ENCODE measurements at regions not wholly inside any gene's neighbourhood (a gene's known extent, or its start where the extent isn't known, plus 50 kb on each side); places are given as distances from the start of the nearest gene placed in this dataset.

- DNase-seq: no peak
- TF ChIP-seq, protein P1, sequence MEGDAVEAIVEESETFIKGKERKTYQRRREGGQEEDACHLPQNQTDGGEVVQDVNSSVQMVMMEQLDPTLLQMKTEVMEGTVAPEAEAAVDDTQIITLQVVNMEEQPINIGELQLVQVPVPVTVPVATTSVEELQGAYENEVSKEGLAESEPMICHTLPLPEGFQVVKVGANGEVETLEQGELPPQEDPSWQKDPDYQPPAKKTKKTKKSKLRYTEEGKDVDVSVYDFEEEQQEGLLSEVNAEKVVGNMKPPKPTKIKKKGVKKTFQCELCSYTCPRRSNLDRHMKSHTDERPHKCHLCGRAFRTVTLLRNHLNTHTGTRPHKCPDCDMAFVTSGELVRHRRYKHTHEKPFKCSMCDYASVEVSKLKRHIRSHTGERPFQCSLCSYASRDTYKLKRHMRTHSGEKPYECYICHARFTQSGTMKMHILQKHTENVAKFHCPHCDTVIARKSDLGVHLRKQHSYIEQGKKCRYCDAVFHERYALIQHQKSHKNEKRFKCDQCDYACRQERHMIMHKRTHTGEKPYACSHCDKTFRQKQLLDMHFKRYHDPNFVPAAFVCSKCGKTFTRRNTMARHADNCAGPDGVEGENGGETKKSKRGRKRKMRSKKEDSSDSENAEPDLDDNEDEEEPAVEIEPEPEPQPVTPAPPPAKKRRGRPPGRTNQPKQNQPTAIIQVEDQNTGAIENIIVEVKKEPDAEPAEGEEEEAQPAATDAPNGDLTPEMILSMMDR (IDR thresholded peaks at IDR 0.05): no peak
- intact Hi-C loops (cut with DNase I, micrococcal nuclease): no loop called here
- H3K4me1 ChIP-seq (ENCODE audit: low read depth): no peaks in the 10 kb centered on the region
- no peak overlapping the region for H3K4me3 ChIP-seq
- no peaks in the 10 kb centered on the region for H3K9me3 ChIP-seq
- no peaks in the 10 kb centered on the region for H3K36me3 ChIP-seq (ENCODE audit: low read depth)
- no peak for ATAC-seq
These were observed 1197.8 kb upstream of the SORCS1 start for GRCh38 chr10:108362296-108362695.

GRCh38 chr10:108360187-108360586, 1195.7 kb upstream of the SORCS1 start:
- ATAC-seq: no peak
- no peaks in the 10 kb centered on the region for H3K9me3 ChIP-seq
- no peak overlapping the region for H3K4me3 ChIP-seq
- DNase-seq: no peak
- intact Hi-C loops (cut with DNase I, micrococcal nuclease): no loop called here
- H3K36me3 ChIP-seq (ENCODE audit: low read depth): no peaks in the 10 kb centered on the region
- TF ChIP-seq, protein P1 (IDR thresholded peaks at IDR 0.05): no peak
- no peaks in the 10 kb centered on the region for H3K4me1 ChIP-seq (ENCODE audit: low read depth)

DNA sequence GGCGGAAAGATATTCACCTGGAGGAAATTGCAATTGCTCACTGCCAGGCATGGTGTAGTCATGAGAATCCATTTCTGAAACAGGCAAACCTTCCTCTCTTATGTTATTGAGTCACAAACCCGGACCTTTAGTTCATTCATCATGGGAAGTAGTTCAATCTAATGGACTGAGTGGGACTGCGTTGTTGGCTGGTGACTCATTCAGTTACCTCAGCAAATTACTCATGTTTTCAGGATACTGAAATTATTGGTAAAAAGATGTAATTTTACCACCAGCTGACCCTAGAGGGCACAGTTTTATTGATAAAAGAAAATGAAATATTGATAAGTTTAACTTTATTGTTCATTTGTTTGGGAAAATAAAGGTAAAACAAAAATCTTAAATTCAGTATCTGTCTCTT, 1194.4 kb upstream of the SORCS1 start:
- intact Hi-C loops (cut with DNase I, micrococcal nuclease): no loop called here
- no peak for ATAC-seq
- DNase-seq: no peak

GRCh38 chr10:108352771-108353170, 1188.3 kb upstream of the SORCS1 start:
- H3K9me3 ChIP-seq: no peaks in the 10 kb centered on the region
- TF ChIP-seq, protein P1 (IDR thresholded peaks at IDR 0.05): no peak
- intact Hi-C loops (cut with DNase I, micrococcal nuclease): no loop called here
- H3K36me3 ChIP-seq (ENCODE audit: low read depth): no peaks in the 10 kb centered on the region
- no peaks in the 10 kb centered on the region for H3K4me1 ChIP-seq (ENCODE audit: low read depth)
- ATAC-seq (no peak), DNase-seq (no peak)
- no peak overlapping the region for H3K4me3 ChIP-seq

More for the DNA sequence above, 1194.4 kb upstream of the SORCS1 start:
- H3K36me3 ChIP-seq (ENCODE audit: low read depth): no peaks in the 10 kb centered on the region
- no peaks in the 10 kb centered on the region for H3K9me3 ChIP-seq
- TF ChIP-seq, protein P1 (IDR thresholded peaks at IDR 0.05): no peak
- no peaks in the 10 kb centered on the region for H3K4me1 ChIP-seq (ENCODE audit: low read depth)
- no peak overlapping the region for H3K4me3 ChIP-seq

- intact Hi-C loops (cut with DNase I, micrococcal nuclease): no loop called here
- Histone ChIP-seq H3K36me3 (ENCODE audit: low read depth) (no peaks in the 10 kb centered on the region), H3K4me1 (ENCODE audit: low read depth) (no peaks in the 10 kb centered on the region), H3K9me3 (no peaks in the 10 kb centered on the region), H3K4me3 (no peak overlapping the region)
- no peak for DNase-seq
- no peak for ATAC-seq
- TF ChIP-seq, protein P1 (IDR thresholded peaks at IDR 0.05): no peak
These were observed 1183.7 kb upstream of the SORCS1 start for GRCh38 chr10:108348215-108348614.

DNA sequence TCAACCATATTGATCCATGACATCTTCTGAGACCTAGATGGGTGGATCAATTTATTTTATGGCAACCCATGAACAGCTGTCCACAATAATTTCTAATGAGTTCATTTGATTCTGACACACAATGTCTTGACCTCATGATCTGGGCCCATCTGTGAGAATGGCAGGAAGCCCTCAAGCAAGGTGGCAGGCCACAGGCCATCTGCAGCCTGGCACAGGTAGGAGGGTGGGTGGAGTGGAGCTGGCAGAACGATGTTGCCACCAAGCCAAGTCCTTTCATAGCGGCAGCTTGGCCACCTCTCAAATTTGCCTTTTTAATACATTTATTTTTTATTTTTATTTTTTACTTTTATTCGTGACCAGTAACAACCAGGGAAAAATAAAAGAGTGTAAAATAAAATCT, 1181.6 kb upstream of the SORCS1 start:
- TF ChIP-seq, protein P1 (IDR thresholded peaks at IDR 0.05): no peak
- ATAC-seq (no peak), DNase-seq (no peak)
- Histone ChIP-seq H3K9me3 (no peaks in the 10 kb centered on the region), H3K36me3 (ENCODE audit: low read depth) (no peaks in the 10 kb centered on the region), H3K4me3 (no peak overlapping the region), H3K4me1 (ENCODE audit: low read depth) (no peaks in the 10 kb centered on the region)
- intact Hi-C loops (cut with DNase I, micrococcal nuclease): no loop called here

Measured in mucosa of descending colon (tissue), 3 donors.